Activated CD4-positive, alpha-beta T cell treated with anti-CD3 and anti-CD28 coated beads, Interleukin-2, amount 50 U/mL, for 48 hours (primary cell): ENCODE measurements at regions not wholly inside any gene's neighbourhood (a gene's known extent, or its start where the extent isn't known, plus 50 kb on each side); places are given as distances from the start of the nearest gene placed in this dataset.

Experiments
- DNase-seq, 2 experiments: peaks; one replicate each; pipeline ENCODE4 v3.0.0-alpha.2; 2020

- DNase-seq: no peak
Measured at GRCh38 chr2:173747035-173747434, 218.1 kb downstream of the SP3 start.

GRCh38 chr2:173749315-173749714 is 215.9 kb downstream of the SP3 start:
- DNase-seq: no peak

GRCh38 chr2:173750353-173750801 is 214.8 kb downstream of the SP3 start:
- no peak for DNase-seq

GRCh38 chr2:173750831-173751230 is 214.3 kb downstream of the SP3 start:
- no peak for DNase-seq

- no peak for DNase-seq
Measured at GRCh38 chr2:173751245-173751975, 213.8 kb downstream of the SP3 start.

GRCh38 chr2:173752152-173752551 is 213.0 kb downstream of the SP3 start:
- no peak for DNase-seq

- no peak for DNase-seq
Measured at GRCh38 chr2:173753441-173753840, 211.7 kb downstream of the SP3 start.

- DNase-seq: no peak
Measured at GRCh38 chr2:173754165-173754564, 211.0 kb downstream of the SP3 start.

GRCh38 chr2:173754837-173755236 is 210.3 kb downstream of the SP3 start:
- DNase-seq: no peak

- DNase-seq: no peak
Measured at GRCh38 chr2:173755798-173756197, 209.4 kb downstream of the SP3 start.

GRCh38 chr2:173759959-173760358 is 205.2 kb downstream of the SP3 start:
- no peak for DNase-seq

GRCh38 chr2:173760553-173760952 is 204.6 kb downstream of the SP3 start:
- no peak for DNase-seq

- DNase-seq: no peak
Measured at GRCh38 chr2:173761603-173762119, 203.5 kb downstream of the SP3 start.

- DNase-seq: no peak
Measured at GRCh38 chr2:173762221-173762620, 203.0 kb downstream of the SP3 start.

- DNase-seq: no peak
Measured at GRCh38 chr2:173762864-173763263, 202.3 kb downstream of the SP3 start.

- no peak for DNase-seq
Measured at GRCh38 chr2:173763641-173764040, 201.5 kb downstream of the SP3 start.

GRCh38 chr2:173764094-173764493 is 201.1 kb downstream of the SP3 start:
- no peak for DNase-seq

- no peak for DNase-seq
Measured at GRCh38 chr2:173766537-173767289, 198.5 kb downstream of the SP3 start.

GRCh38 chr2:173770947-173771678 is 194.1 kb downstream of the SP3 start:
- DNase-seq: no peak

- DNase-seq: no peak
Measured at GRCh38 chr2:173772205-173772604, 193.0 kb downstream of the SP3 start.

GRCh38 chr2:173773076-173773475 is 192.1 kb downstream of the SP3 start:
- no peak for DNase-seq

GRCh38 chr2:173775440-173775839 is 189.7 kb downstream of the SP3 start:
- no peak for DNase-seq

- DNase-seq: no peak
Measured at GRCh38 chr2:173782681-173783080, 182.5 kb downstream of the SP3 start.
